MM.1S (cell line): ENCODE measurements at regions not wholly inside any gene's neighbourhood (a gene's known extent, or its start where the extent isn't known, plus 50 kb on each side); places are given as distances from the start of the nearest gene placed in this dataset.
"Not testable (repeated sequence)": the region's sequence is repeated elsewhere in the genome, so short reads cannot be mapped to it uniquely, and the experiment has no call there.

ENCODE experiments used
- DNase-seq: peaks from one replicate; pipeline ENCODE4 v3.0.0-alpha.2; 2015
- H2AFZ ChIP-seq: fragments of 300-600 bp; sonication (generic); 2 replicates; pipeline ENCODE4 v1.6.0; 2016; ENCODE audit warnings: antibody characterized with exemption, low read length
- H3F3A ChIP-seq: fragments of 300-600 bp; sonication (generic); 2 replicates; pipeline ENCODE4 v1.6.1; 2016; ENCODE audit warnings: mild to moderate bottlenecking, antibody characterized with exemption, low read length, moderate library complexity, mixed read lengths; ENCODE audit not compliant: insufficient read depth
- H3K27ac ChIP-seq: fragments of 300-600 bp; sonication (generic); 2 replicates; pipeline ENCODE4 v1.5.1; 2016; ENCODE audit warnings: mild to moderate bottlenecking, low read length
- H3K27me3 ChIP-seq: fragments of 300-600 bp; sonication (generic); replicated peaks from 2 replicates; pipeline ENCODE4 v1.6.0; 2016; ENCODE audit warnings: low read length; ENCODE audit not compliant: insufficient read depth
- H3K36me3 ChIP-seq: fragments of 300-600 bp; sonication (generic); replicated peaks from 2 replicates; pipeline ENCODE4 v1.6.1; 2016; ENCODE audit warnings: mild to moderate bottlenecking, low read length, mixed read lengths; ENCODE audit not compliant: insufficient read depth
- H3K4me1 ChIP-seq: fragments of 300-600 bp; sonication (generic); 2 replicates; pipeline ENCODE4 v1.6.1; 2016; ENCODE audit warnings: low read length, mixed read lengths
- H3K4me2 ChIP-seq: fragments of 300-600 bp; sonication (generic); 2 replicates; pipeline ENCODE4 v1.6.0; 2016; ENCODE audit warnings: low read depth, low read length
- H3K4me3 ChIP-seq: fragments of 300-600 bp; sonication (generic); 2 replicates; pipeline ENCODE4 v1.5.1; 2016; ENCODE audit warnings: low read length, mixed read lengths
- H3K79me2 ChIP-seq: fragments of 300-600 bp; sonication (generic); 2 replicates; pipeline ENCODE4 v1.6.1; 2016; ENCODE audit warnings: mixed run types, low read length, mixed read lengths
- H3K9ac ChIP-seq: fragments of 300-600 bp; sonication (generic); 2 replicates; pipeline ENCODE4 v1.6.1; 2016; ENCODE audit warnings: low read length, mixed read lengths
- H3K9me2 ChIP-seq: fragments of 300-600 bp; sonication (generic); replicated peaks from 2 replicates; pipeline ENCODE4 v1.6.1; 2016; ENCODE audit warnings: mild to moderate bottlenecking, low read length, mixed read lengths; ENCODE audit not compliant: insufficient read depth
- H3K9me3 ChIP-seq: fragments of 300-600 bp; sonication (generic); replicated peaks from 2 replicates; pipeline ENCODE4 v1.6.1; 2016; ENCODE audit warnings: mild to moderate bottlenecking, low read length, mixed read lengths; ENCODE audit not compliant: insufficient read depth
- H4K20me1 ChIP-seq: fragments of 300-600 bp; sonication (generic); 2 replicates; pipeline ENCODE4 v1.6.1; 2016; ENCODE audit warnings: mild to moderate bottlenecking, low read length, moderate library complexity, mixed read lengths; ENCODE audit not compliant: insufficient read depth
- CTCF ChIP-seq: fragments of 300-600 bp; sonication (generic); IDR thresholded peaks from 2 replicates; pipeline ENCODE4 v1.5.1; 2016; ENCODE audit warnings: antibody characterized with exemption, low read length, mixed read lengths
- EZH2 ChIP-seq: fragments of 300-600 bp; sonication (generic); optimal IDR thresholded peaks from 2 replicates; pipeline ENCODE3; 2017; ENCODE audit warnings: low read depth, mild to moderate bottlenecking, antibody characterized with exemption, low read length, mixed read lengths
- EZH2phosphoT487 ChIP-seq: fragments of 300-600 bp; sonication (generic); IDR thresholded peaks from 2 replicates; pipeline ENCODE4 v1.6.1; 2018; ENCODE audit warnings: antibody characterized with exemption, low read length

- Histone ChIP-seq H3F3A (no peaks in the 10 kb centered on the region), H2AFZ (no peak overlapping the region), H3K27me3 (no peaks in the 10 kb centered on the region), H4K20me1 (no peaks in the 10 kb centered on the region), H3K36me3 (no peaks in the 10 kb centered on the region), H3K9me2 (no peaks in the 10 kb centered on the region), H3K4me1 (no peaks in the 10 kb centered on the region), H3K4me2 (no peak overlapping the region), H3K79me2 (no peaks in the 10 kb centered on the region), H3K27ac (no peak overlapping the region), H3K9me3 (no peaks in the 10 kb centered on the region), H3K4me3 (no peak overlapping the region), H3K9ac (no peak overlapping the region)
- TF ChIP-seq EZH2 = no peak
- no peak for TF ChIP-seq CTCF
- TF ChIP-seq EZH2phosphoT487 = no peak
- DNase-seq = no peak
Measured at GRCh38 chr12:56864318-56864717, 69.9 kb downstream of the SDR9C7 start.

GRCh38 chr12:56863789-56864188 lies 70.4 kb downstream of the SDR9C7 start:
- no peaks in the 10 kb centered on the region for H3K9me2 ChIP-seq
- H3K4me2 ChIP-seq = no peak overlapping the region
- H2AFZ ChIP-seq = no peak overlapping the region
- H3K9me3 ChIP-seq = no peaks in the 10 kb centered on the region
- no peaks in the 10 kb centered on the region for H4K20me1 ChIP-seq
- no peaks in the 10 kb centered on the region for H3K27me3 ChIP-seq
- H3K9ac ChIP-seq = no peak overlapping the region
- no peak overlapping the region for H3K4me3 ChIP-seq
- H3K27ac ChIP-seq = no peak overlapping the region
- H3K79me2 ChIP-seq = no peaks in the 10 kb centered on the region
- DNase-seq = no peak
- H3K4me1 ChIP-seq = no peaks in the 10 kb centered on the region
- H3K36me3 ChIP-seq = no peaks in the 10 kb centered on the region
- no peaks in the 10 kb centered on the region for H3F3A ChIP-seq
- TF ChIP-seq CTCF (no peak), EZH2 (no peak), EZH2phosphoT487 (no peak)

- Histone ChIP-seq H3K27me3 (no peaks in the 10 kb centered on the region), H3F3A (no peaks in the 10 kb centered on the region), H3K9me2 (no peaks in the 10 kb centered on the region), H3K9ac (no peak overlapping the region), H2AFZ (no peak overlapping the region), H3K27ac (no peak overlapping the region), H3K36me3 (no peaks in the 10 kb centered on the region), H3K4me3 (no peak overlapping the region), H3K4me2 (no peak overlapping the region), H3K79me2 (no peaks in the 10 kb centered on the region), H3K4me1 (no peaks in the 10 kb centered on the region), H3K9me3 (no peaks in the 10 kb centered on the region), H4K20me1 (no peaks in the 10 kb centered on the region)
- no peak for TF ChIP-seq CTCF
- TF ChIP-seq EZH2 = no peak
- TF ChIP-seq EZH2phosphoT487 = no peak
- DNase-seq = no peak
Measured at GRCh38 chr12:56862264-56862663, 71.9 kb downstream of the SDR9C7 start.

GRCh38 chr12:56853392-56853978 lies 80.7 kb downstream of the SDR9C7 start:
- H3K4me3 ChIP-seq, H3K4me2 ChIP-seq, H3K9ac ChIP-seq, H3K36me3 ChIP-seq, H3K27ac ChIP-seq, H3K9me2 ChIP-seq, H3K9me3 ChIP-seq, H3F3A ChIP-seq, H4K20me1 ChIP-seq, H2AFZ ChIP-seq, H3K79me2 ChIP-seq, H3K4me1 ChIP-seq, DNase-seq, H3K27me3 ChIP-seq: not testable (repeated sequence)
